PC-9 (cell line): ENCODE measurements at regions not wholly inside any gene's neighbourhood (a gene's known extent, or its start where the extent isn't known, plus 50 kb on each side); places are given as distances from the start of the nearest gene placed in this dataset.

Experiments used
- BruUV-seq: library from RNA; stranded (reverse); fragments of 400-500 nt; replicated peaks from 2 replicates; lab custom pipeline; 2021; lab: Mats Ljungman, UMichigan
- CTCF ChIA-PET: fragments of 300-600 bp; sonication (Branson Sonifier 250); formaldehyde crosslinking; loops from one replicate; lab custom pipeline; 2022; ENCODE audit warnings: antibody characterized with exemption; lab: Charles Lee
- POLR2A ChIA-PET: fragments of 300-600 bp; sonication (Branson Sonifier 250); formaldehyde crosslinking; loops from one replicate; lab custom pipeline; 2022; ENCODE audit warnings: antibody characterized with exemption; ENCODE audit not compliant: unreplicated experiment; lab: Charles Lee
- DNase-seq, 2 experiments: peaks; one replicate each; pipeline versions ENCODE4 v3.0.0 to v3.0.0-alpha.2; 2015 to 2022; ENCODE audit warnings: mixed read lengths in 1 of 2
- H2AFZ ChIP-seq: fragments of 200-600 bp; sonication (generic); 2 replicates; pipeline ENCODE4 v1.8.1; 2017; ENCODE audit warnings: antibody characterized with exemption
- H3F3A ChIP-seq: fragments of 200-600 bp; sonication (generic); 2 replicates; pipeline ENCODE4 v1.8.1; 2017; ENCODE audit warnings: antibody characterized with exemption, mild to moderate bottlenecking, low read depth; ENCODE audit not compliant: insufficient read depth
- H3K27ac ChIP-seq: fragments of 200-600 bp; sonication (generic); 2 replicates; pipeline ENCODE4 v1.6.1; 2016; ENCODE audit warnings: mixed run types
- H3K27me3 ChIP-seq: fragments of 200-600 bp; sonication (generic); 2 replicates; pipeline ENCODE4 v1.6.1; 2016; ENCODE audit warnings: low read depth, mixed run types; ENCODE audit not compliant: insufficient read depth
- H3K36me3 ChIP-seq: fragments of 200-600 bp; sonication (generic); 2 replicates; pipeline ENCODE4 v1.6.1; 2016; ENCODE audit warnings: low read depth, mixed run types
- H3K4me1 ChIP-seq: fragments of 200-600 bp; sonication (generic); replicated peaks from 2 replicates; pipeline ENCODE4 v1.6.1; 2016; ENCODE audit warnings: mixed run types; ENCODE audit not compliant: insufficient read depth
- H3K4me2 ChIP-seq: fragments of 200-600 bp; sonication (generic); 2 replicates; pipeline ENCODE4 v1.6.1; 2017; ENCODE audit warnings: mixed run types
- H3K4me3 ChIP-seq: fragments of 200-600 bp; sonication (generic); 2 replicates; pipeline ENCODE4 v1.6.1; 2016; ENCODE audit warnings: mixed run types
- H3K79me2 ChIP-seq: fragments of 200-600 bp; sonication (generic); 2 replicates; pipeline ENCODE4 v1.6.1; 2017; ENCODE audit warnings: low read depth, mixed run types
- H3K9me2 ChIP-seq: fragments of 200-600 bp; sonication (generic); 2 replicates; pipeline ENCODE4 v1.8.1; 2017; ENCODE audit warnings: mild to moderate bottlenecking; ENCODE audit not compliant: insufficient read depth
- H3K9me3 ChIP-seq: fragments of 200-600 bp; sonication (generic); 2 replicates; pipeline ENCODE4 v1.8.1; 2016; ENCODE audit warnings: low read depth; ENCODE audit not compliant: insufficient read depth
- H4K20me1 ChIP-seq: fragments of 200-600 bp; sonication (generic); 2 replicates; pipeline ENCODE4 v1.8.1; 2017; ENCODE audit not compliant: insufficient read depth
- CTCF ChIP-seq: fragments of 200-600 bp; sonication (generic); conservative IDR thresholded peaks from 2 replicates; pipeline ENCODE4 v1.6.1; 2017; ENCODE audit warnings: mixed run types, antibody characterized with exemption, mild to moderate bottlenecking, moderate library complexity
- EZH2 ChIP-seq: fragments of 200-600 bp; sonication (generic); IDR thresholded peaks from 2 replicates; pipeline ENCODE4 v1.8.0; 2017; ENCODE audit warnings: antibody characterized with exemption, low read depth
- intact Hi-C: fragments of 100-400 bp; cut with micrococcal nuclease; formaldehyde crosslinking; loops from one replicate; pipeline ENCODE4 v1.10.0; 2022; ENCODE audit not compliant: unreplicated experiment

- no peak for DNase-seq
- H3K79me2 ChIP-seq: no peaks in the 10 kb centered on the region
- H2AFZ ChIP-seq: no peak overlapping the region
- H3F3A ChIP-seq: no peaks in the 10 kb centered on the region
- H3K9me2 ChIP-seq: no peaks in the 10 kb centered on the region
- no TSS peak for BruUV-seq
- ChIA-PET CTCF (no interaction called here), POLR2A (no interaction called here)
- no peak overlapping the region for H3K4me3 ChIP-seq
- H4K20me1 ChIP-seq: no peaks in the 10 kb centered on the region
- H3K27ac ChIP-seq: no peak overlapping the region
- H3K4me2 ChIP-seq: no peak overlapping the region
- no peaks in the 10 kb centered on the region for H3K27me3 ChIP-seq
- intact Hi-C loops: no loop called here
- H3K9me3 ChIP-seq: no peaks in the 10 kb centered on the region
- no peaks in the 10 kb centered on the region for H3K36me3 ChIP-seq
- H3K4me1 ChIP-seq: no peaks in the 10 kb centered on the region
- TF ChIP-seq EZH2 (no peak), CTCF (no peak)
These were observed 356.3 kb downstream of the FAT3 start for GRCh38 chr11:92580908-92581307.

- no peaks in the 10 kb centered on the region for H3K36me3 ChIP-seq
- ChIA-PET POLR2A (no interaction called here), CTCF (no interaction called here)
- H4K20me1 ChIP-seq: no peaks in the 10 kb centered on the region
- no peaks in the 10 kb centered on the region for H3K4me1 ChIP-seq
- H3K4me3 ChIP-seq: no peak overlapping the region
- H3K9me2 ChIP-seq: no peaks in the 10 kb centered on the region; the same call in 1 of the 2 replicates
- intact Hi-C loops: no loop called here
- DNase-seq: no peak
- H3K27me3 ChIP-seq: no peaks in the 10 kb centered on the region
- H3K9me3 ChIP-seq: no peaks in the 10 kb centered on the region
- no peaks in the 10 kb centered on the region for H3K79me2 ChIP-seq
- no peak overlapping the region for H2AFZ ChIP-seq
- no TSS peak for BruUV-seq
- no peak overlapping the region for H3K27ac ChIP-seq
- no peak for TF ChIP-seq CTCF
- no peak for TF ChIP-seq EZH2
- no peak overlapping the region for H3K4me2 ChIP-seq
- no peaks in the 10 kb centered on the region for H3F3A ChIP-seq
These were observed 363.8 kb downstream of the FAT3 start for GRCh38 chr11:92588393-92588792.

GRCh38 chr11:92589512-92589911, 364.9 kb downstream of the FAT3 start:
- Histone ChIP-seq H4K20me1 (no peaks in the 10 kb centered on the region), H3K4me3 (no peak overlapping the region), H3K27me3 (no peaks in the 10 kb centered on the region), H3F3A (no peaks in the 10 kb centered on the region), H3K4me1 (no peaks in the 10 kb centered on the region), H3K79me2 (no peaks in the 10 kb centered on the region), H3K9me2 (no peaks in the 10 kb centered on the region; the same call in 1 of the 2 replicates), H2AFZ (no peak overlapping the region), H3K4me2 (no peak overlapping the region), H3K9me3 (no peaks in the 10 kb centered on the region), H3K27ac (no peak overlapping the region), H3K36me3 (no peaks in the 10 kb centered on the region)
- no peak for DNase-seq
- ChIA-PET POLR2A (no interaction called here), CTCF (no interaction called here)
- intact Hi-C loops: no loop called here
- TF ChIP-seq EZH2: no peak
- no peak for TF ChIP-seq CTCF
- BruUV-seq: no TSS peak
